ENCODE measurements at regions not wholly inside any gene's neighbourhood (a gene's known extent, or its start where the extent isn't known, plus 50 kb on each side); places are given as distances from the start of the nearest gene placed in this dataset.

GRCh38 chr2:136392897-136393505 lies 275.1 kb upstream of the CXCR4 start:
- Histone ChIP-seq H3K9me3 (ENCODE audit: low read length) (no peaks in the 10 kb centered on the region), H3K9me2 (replicated peaks; ENCODE audit: insufficient read depth, low read length) (no peaks in the 10 kb centered on the region), H4K20me1 (ENCODE audit: insufficient read depth, low read depth, low read length) (no peaks in the 10 kb centered on the region), H3K27ac (ENCODE audit: low read length) (no peak overlapping the region), H3K27me3 (ENCODE audit: low read length) (no peaks in the 10 kb centered on the region), H3K4me2 (ENCODE audit: low read depth, low read length, poor library complexity, severe bottlenecking) (no peak overlapping the region), H2AFZ (ENCODE audit: low read length) (no peak overlapping the region), H3K4me3 (ENCODE audit: low read length) (no peak overlapping the region), H3K9ac (ENCODE audit: low read length) (no peak overlapping the region), H3K36me3 (ENCODE audit: insufficient read depth, low read length) (no peaks in the 10 kb centered on the region), H3K4me1 (ENCODE audit: low read length) (peaks cover 15% of the 10 kb centered on the region), H3K79me2 (ENCODE audit: low read length) (no peaks in the 10 kb centered on the region)
- DNase-seq = no peak

GRCh38 chr2:136389809-136390208 lies 271.9 kb upstream of the CXCR4 start:
- H3K9me3 ChIP-seq (ENCODE audit: low read length) = no peaks in the 10 kb centered on the region
- no peaks in the 10 kb centered on the region for H3K36me3 ChIP-seq (ENCODE audit: insufficient read depth, low read length)
- H2AFZ ChIP-seq (ENCODE audit: low read length) = no peak overlapping the region
- H3K4me3 ChIP-seq (ENCODE audit: low read length) = no peak overlapping the region; the same call in 1 of the 2 replicates
- no peak for DNase-seq
- no peaks in the 10 kb centered on the region for H3K9me2 ChIP-seq (replicated peaks; ENCODE audit: insufficient read depth, low read length)
- peak overlapping the region; percentile 18; the same call in 1 of the 2 replicates for H3K9ac ChIP-seq (ENCODE audit: low read length)
- H3K27ac ChIP-seq (ENCODE audit: low read length) = no peak overlapping the region
- peak overlapping the region; percentile 27 for H3K4me2 ChIP-seq (ENCODE audit: low read depth, low read length, poor library complexity, severe bottlenecking)
- no peaks in the 10 kb centered on the region for H3K79me2 ChIP-seq (ENCODE audit: low read length)
- no peaks in the 10 kb centered on the region; the same call in 1 of the 2 replicates for H4K20me1 ChIP-seq (ENCODE audit: insufficient read depth, low read depth, low read length)
- peaks cover 6% of the 10 kb centered on the region for H3K4me1 ChIP-seq (ENCODE audit: low read length)
- H3K27me3 ChIP-seq (ENCODE audit: low read length) = no peaks in the 10 kb centered on the region

DNA sequence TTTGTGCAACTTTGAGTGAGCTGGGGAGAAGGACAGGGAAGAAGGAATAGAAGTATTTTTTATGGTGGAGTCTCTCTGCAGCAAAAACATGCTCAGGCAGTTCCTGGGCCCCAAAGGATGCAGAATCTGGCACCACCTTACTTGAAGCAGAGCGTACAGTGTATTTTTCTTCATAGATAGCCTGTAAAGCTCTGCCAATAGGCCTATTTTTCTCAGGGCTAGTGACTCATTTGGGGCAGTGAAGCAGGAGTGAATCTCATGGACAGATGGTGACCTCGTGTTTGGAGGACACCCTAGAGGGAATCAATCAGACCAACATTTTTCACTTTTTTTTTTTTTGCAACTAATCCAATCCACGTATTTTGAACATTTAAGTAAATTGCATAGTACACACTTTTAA lies 268.1 kb upstream of the CXCR4 start:
- Histone ChIP-seq H2AFZ (ENCODE audit: low read length) (no peak overlapping the region), H3K4me2 (ENCODE audit: low read depth, low read length, poor library complexity, severe bottlenecking) (no peak overlapping the region), H3K36me3 (ENCODE audit: insufficient read depth, low read length) (no peaks in the 10 kb centered on the region), H3K4me3 (ENCODE audit: low read length) (no peak overlapping the region), H3K9me2 (replicated peaks; ENCODE audit: insufficient read depth, low read length) (no peaks in the 10 kb centered on the region), H3K4me1 (ENCODE audit: low read length) (peaks cover 9% of the 10 kb centered on the region), H3K27ac (ENCODE audit: low read length) (no peak overlapping the region), H3K9me3 (ENCODE audit: low read length) (no peaks in the 10 kb centered on the region), H3K27me3 (ENCODE audit: low read length) (no peaks in the 10 kb centered on the region), H3K9ac (ENCODE audit: low read length) (no peak overlapping the region), H3K79me2 (ENCODE audit: low read length) (no peaks in the 10 kb centered on the region), H4K20me1 (ENCODE audit: insufficient read depth, low read depth, low read length) (no peaks in the 10 kb centered on the region; the same call in 1 of the 2 replicates)
- no peak for DNase-seq

DNA sequence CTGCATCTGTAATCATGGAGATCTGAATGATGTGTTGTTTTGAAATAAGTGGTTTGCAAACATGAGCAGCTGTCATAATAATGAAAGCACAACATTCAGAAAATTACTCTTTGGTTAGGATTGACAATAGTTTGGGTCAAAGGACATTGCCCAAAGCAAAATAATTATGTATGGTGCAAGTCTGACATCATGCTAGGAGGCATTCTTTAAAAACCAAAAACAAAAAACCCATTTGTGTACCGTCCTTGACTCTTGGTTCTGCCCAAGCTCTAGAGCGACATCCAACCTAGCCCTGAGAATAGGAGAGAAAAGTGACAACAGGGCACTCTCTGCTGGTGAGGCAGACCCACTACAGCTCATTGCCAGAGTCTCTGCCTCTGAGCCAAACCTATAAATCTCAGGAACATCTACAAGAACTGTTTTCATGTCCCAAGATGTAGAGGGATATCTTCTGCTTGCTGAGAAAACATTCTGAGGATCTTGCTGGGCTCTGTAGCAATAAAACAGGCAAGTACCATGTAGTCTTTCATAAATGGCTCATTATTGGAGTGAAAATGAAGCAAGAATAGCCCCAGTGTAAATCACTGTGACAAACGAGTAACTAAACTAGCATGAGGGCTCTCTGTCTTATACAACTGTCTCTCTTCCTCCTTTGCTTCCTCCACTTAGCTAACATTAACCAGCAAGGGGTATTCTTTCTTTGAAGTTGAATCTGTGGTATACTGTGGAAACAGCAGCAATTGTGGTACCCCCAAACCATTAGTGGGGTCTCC lies 266.8 kb upstream of the CXCR4 start:
- Histone ChIP-seq H3K27ac (ENCODE audit: low read length) (no peak overlapping the region), H3K4me2 (ENCODE audit: low read depth, low read length, poor library complexity, severe bottlenecking) (no peak overlapping the region), H3K79me2 (ENCODE audit: low read length) (no peaks in the 10 kb centered on the region), H3K27me3 (ENCODE audit: low read length) (no peaks in the 10 kb centered on the region), H3K4me3 (ENCODE audit: low read length) (no peak overlapping the region), H2AFZ (ENCODE audit: low read length) (no peak overlapping the region), H3K9me3 (ENCODE audit: low read length) (no peaks in the 10 kb centered on the region), H3K9ac (ENCODE audit: low read length) (no peak overlapping the region), H3K9me2 (replicated peaks; ENCODE audit: insufficient read depth, low read length) (no peaks in the 10 kb centered on the region), H4K20me1 (ENCODE audit: insufficient read depth, low read depth, low read length) (no peaks in the 10 kb centered on the region; the same call in 1 of the 2 replicates), H3K4me1 (ENCODE audit: low read length) (peaks cover 3% of the 10 kb centered on the region; the same call in 1 of the 2 replicates), H3K36me3 (ENCODE audit: insufficient read depth, low read length) (no peaks in the 10 kb centered on the region)
- DNase-seq = peak; percentile 74

DNA sequence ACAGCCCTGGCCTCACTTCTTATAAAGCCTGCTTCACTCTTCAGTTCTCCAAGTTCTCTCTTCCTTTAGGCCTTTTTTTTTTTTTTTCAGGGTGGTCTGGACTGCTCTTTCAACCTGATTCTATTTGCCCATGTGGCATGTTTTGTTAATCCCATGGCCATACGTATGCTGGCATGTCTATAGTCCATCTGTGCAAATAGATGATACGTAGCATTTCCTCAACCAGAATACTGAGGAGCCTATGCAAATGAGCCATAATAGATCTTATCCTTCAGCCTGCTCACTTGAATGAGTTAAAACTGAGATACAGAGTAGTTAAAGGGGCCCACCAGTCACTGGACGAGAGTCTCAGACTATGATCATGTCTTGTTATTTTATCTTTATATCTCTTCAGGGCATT lies 265.2 kb upstream of the CXCR4 start:
- Histone ChIP-seq H3K27me3 (ENCODE audit: low read length) (no peaks in the 10 kb centered on the region), H3K9me3 (ENCODE audit: low read length) (no peaks in the 10 kb centered on the region), H3K9ac (ENCODE audit: low read length) (no peak overlapping the region), H3K4me1 (ENCODE audit: low read length) (peaks cover 3% of the 10 kb centered on the region; the same call in 1 of the 2 replicates), H3K79me2 (ENCODE audit: low read length) (no peaks in the 10 kb centered on the region), H4K20me1 (ENCODE audit: insufficient read depth, low read depth, low read length) (no peaks in the 10 kb centered on the region; the same call in 1 of the 2 replicates), H3K27ac (ENCODE audit: low read length) (no peak overlapping the region), H2AFZ (ENCODE audit: low read length) (no peak overlapping the region), H3K4me3 (ENCODE audit: low read length) (no peak overlapping the region), H3K9me2 (replicated peaks; ENCODE audit: insufficient read depth, low read length) (no peaks in the 10 kb centered on the region), H3K36me3 (ENCODE audit: insufficient read depth, low read length) (no peaks in the 10 kb centered on the region), H3K4me2 (ENCODE audit: low read depth, low read length, poor library complexity, severe bottlenecking) (no peak overlapping the region)
- no peak for DNase-seq

DNA sequence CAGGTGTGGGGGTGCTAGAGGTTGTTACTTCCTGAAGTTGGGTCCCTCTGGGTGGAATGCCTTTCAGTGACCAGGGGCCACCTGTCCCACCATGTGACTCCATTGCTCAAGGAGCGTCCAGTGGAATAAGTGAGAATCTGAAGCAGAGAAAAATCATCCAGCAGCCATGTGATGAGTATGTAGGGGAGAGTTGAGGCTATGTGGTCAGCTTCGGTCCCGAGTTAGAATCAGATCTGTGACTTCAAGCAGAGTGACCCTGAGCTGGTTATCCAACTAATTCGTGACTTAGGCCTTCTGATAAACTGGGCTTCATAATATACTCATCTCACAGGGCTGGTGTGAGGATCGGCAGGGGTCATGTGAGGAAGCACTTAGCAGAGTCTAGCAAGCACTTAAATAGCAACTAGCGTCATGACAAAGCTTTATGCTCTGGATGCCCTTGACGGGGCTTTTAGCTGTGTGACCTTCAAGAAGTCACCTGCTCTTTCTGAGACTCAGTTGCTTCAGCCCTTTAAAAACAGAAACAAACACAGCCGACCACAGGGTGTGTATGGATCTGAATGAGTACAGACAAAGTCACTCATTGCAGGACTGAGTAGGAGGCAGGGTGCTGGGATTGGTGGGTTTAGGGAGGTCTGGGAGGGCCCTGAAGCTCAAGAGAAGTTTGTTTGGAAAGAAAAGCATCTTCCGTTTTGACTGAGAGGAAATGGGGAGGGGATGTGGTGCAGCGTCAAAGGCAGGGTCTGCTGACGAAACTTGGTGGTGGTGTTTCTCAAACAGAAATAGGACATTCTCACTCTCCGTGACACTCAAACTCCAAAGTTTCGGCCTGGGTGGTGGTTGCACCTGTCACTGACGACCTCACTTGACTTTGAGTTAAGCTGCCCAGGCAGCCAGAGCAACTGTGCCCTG lies 264.0 kb upstream of the CXCR4 start:
- no peaks in the 10 kb centered on the region; the same call in 1 of the 2 replicates for H4K20me1 ChIP-seq (ENCODE audit: insufficient read depth, low read depth, low read length)
- H3K9me3 ChIP-seq (ENCODE audit: low read length) = no peaks in the 10 kb centered on the region
- no peak overlapping the region for H3K9ac ChIP-seq (ENCODE audit: low read length)
- no peaks in the 10 kb centered on the region for H3K9me2 ChIP-seq (replicated peaks; ENCODE audit: insufficient read depth, low read length)
- H3K4me3 ChIP-seq (ENCODE audit: low read length) = no peak overlapping the region
- H3K4me2 ChIP-seq (ENCODE audit: low read depth, low read length, poor library complexity, severe bottlenecking) = no peak overlapping the region
- H2AFZ ChIP-seq (ENCODE audit: low read length) = no peak overlapping the region
- no peaks in the 10 kb centered on the region for H3K79me2 ChIP-seq (ENCODE audit: low read length)
- no peaks in the 10 kb centered on the region for H3K36me3 ChIP-seq (ENCODE audit: insufficient read depth, low read length)
- H3K4me1 ChIP-seq (ENCODE audit: low read length) = peaks cover 3% of the 10 kb centered on the region; the same call in 1 of the 2 replicates
- H3K27ac ChIP-seq (ENCODE audit: low read length) = no peak overlapping the region
- no peak for DNase-seq
- no peaks in the 10 kb centered on the region for H3K27me3 ChIP-seq (ENCODE audit: low read length)

DNA sequence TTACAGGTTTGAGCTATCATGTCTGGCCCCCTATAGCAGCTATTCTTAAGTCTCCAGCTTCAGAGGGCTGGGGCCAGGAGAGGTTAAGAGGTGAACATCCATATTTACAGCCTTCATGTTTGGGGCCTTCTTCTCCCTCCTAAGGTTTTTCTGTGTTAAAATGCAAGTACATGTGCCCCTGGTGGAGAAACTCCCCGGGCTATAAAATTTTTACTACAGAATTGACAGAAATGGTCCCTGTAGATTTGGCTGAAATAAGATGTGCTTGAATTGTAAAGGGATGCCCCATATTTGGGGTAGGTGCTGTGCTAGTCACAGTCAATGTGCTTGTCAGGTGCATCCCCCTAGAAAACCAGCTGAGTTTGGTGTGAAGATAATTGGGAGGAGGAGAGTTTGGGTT lies 263.3 kb upstream of the CXCR4 start:
- no peak overlapping the region for H3K9ac ChIP-seq (ENCODE audit: low read length)
- no peak overlapping the region for H2AFZ ChIP-seq (ENCODE audit: low read length)
- H3K4me2 ChIP-seq (ENCODE audit: low read depth, low read length, poor library complexity, severe bottlenecking) = no peak overlapping the region

More for the DNA sequence above, 263.3 kb upstream of the CXCR4 start:
- Histone ChIP-seq H3K36me3 (ENCODE audit: insufficient read depth, low read length) (no peaks in the 10 kb centered on the region), H3K4me3 (ENCODE audit: low read length) (no peak overlapping the region), H3K9me3 (ENCODE audit: low read length) (no peaks in the 10 kb centered on the region), H4K20me1 (ENCODE audit: insufficient read depth, low read depth, low read length) (no peaks in the 10 kb centered on the region; the same call in 1 of the 2 replicates), H3K27ac (ENCODE audit: low read length) (no peak overlapping the region), H3K79me2 (ENCODE audit: low read length) (no peaks in the 10 kb centered on the region), H3K4me1 (ENCODE audit: low read length) (peaks cover 3% of the 10 kb centered on the region; the same call in 1 of the 2 replicates), H3K27me3 (ENCODE audit: low read length) (no peaks in the 10 kb centered on the region), H3K9me2 (replicated peaks; ENCODE audit: insufficient read depth, low read length) (no peaks in the 10 kb centered on the region)
- no peak for DNase-seq
